GM12873 (cell line): ENCODE measurements at regions not wholly inside any gene's neighbourhood (a gene's known extent, or its start where the extent isn't known, plus 50 kb on each side); places are given as distances from the start of the nearest gene placed in this dataset.

Source experiments
- CTCF ChIP-seq: IDR thresholded peaks from 2 replicates; pipeline ENCODE4 v1.5.1; 2012; ENCODE audit warnings: low read depth, mild to moderate bottlenecking, moderate library complexity, low read length, control low read depth; ENCODE audit not compliant: insufficient read depth; ENCODE audit errors: missing control alignments

- TF ChIP-seq CTCF = no peak
Observed at GRCh38 chr5:72622170-72622760, 115.1 kb upstream of the ZNF366 start.

GRCh38 chr5:72621576-72621975 is 114.4 kb upstream of the ZNF366 start:
- no peak for TF ChIP-seq CTCF

- TF ChIP-seq CTCF = no peak
Observed at GRCh38 chr5:72619677-72620076, 112.5 kb upstream of the ZNF366 start.

GRCh38 chr5:72619251-72619650 is 112.0 kb upstream of the ZNF366 start:
- TF ChIP-seq CTCF = no peak

GRCh38 chr5:72618708-72619107 is 111.5 kb upstream of the ZNF366 start:
- TF ChIP-seq CTCF = no peak

GRCh38 chr5:72615061-72615460 is 107.9 kb upstream of the ZNF366 start:
- no peak for TF ChIP-seq CTCF

GRCh38 chr5:72613515-72613914 is 106.3 kb upstream of the ZNF366 start:
- TF ChIP-seq CTCF = no peak
